GM18868 (cell line): ENCODE measurements at regions not wholly inside any gene's neighbourhood (a gene's known extent, or its start where the extent isn't known, plus 50 kb on each side); places are given as distances from the start of the nearest gene placed in this dataset.
"Not testable (repeated sequence)": the region's sequence is repeated elsewhere in the genome, so short reads cannot be mapped to it uniquely, and the experiment has no call there.

Source experiments
- ATAC-seq: cut with Tn5 transposase; IDR thresholded peaks from one replicate; pipeline ENCODE4 v1.9.1; 2021; ENCODE audit warnings: mild to moderate bottlenecking, moderate library complexity; ENCODE audit not compliant: unreplicated experiment

DNA sequence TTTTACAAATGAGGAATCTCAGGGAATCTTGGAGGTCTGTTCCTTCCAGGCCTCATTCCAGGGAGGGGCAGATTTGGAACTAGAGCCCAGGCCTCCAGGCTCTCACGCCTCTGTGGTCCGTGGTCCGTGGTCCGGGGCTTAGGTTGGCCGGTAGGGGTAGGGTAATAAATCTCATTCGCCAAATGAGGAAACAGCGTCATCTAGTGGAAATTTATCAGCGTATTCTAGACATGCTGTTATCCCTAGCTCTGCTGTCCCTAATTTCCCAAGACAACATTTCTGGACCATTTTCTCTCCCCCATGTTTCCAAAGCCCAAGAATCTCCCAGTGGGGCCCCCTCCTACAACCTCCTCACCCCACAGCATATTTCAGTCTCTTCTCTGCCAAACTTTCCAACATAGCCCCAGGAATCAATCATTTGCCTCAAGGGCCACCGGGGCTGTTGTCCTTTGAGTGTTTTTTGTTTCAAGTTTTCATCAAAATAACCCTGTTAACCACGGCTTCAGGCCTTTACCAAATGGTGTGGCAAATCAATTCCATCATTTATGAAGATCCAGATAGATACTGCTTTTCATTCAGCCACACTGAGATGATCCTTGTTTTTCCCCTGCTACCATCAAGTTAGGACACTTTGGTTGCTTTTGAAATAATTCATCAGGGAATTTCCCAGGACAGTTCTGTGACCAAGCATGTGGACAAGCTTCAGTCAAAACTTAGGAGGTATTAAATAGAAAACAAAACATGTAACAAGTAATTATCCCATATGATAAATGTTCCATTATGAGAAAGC, 126.8 kb downstream of the ALDH8A1 start:
- peak; percentile 77 for ATAC-seq

DNA sequence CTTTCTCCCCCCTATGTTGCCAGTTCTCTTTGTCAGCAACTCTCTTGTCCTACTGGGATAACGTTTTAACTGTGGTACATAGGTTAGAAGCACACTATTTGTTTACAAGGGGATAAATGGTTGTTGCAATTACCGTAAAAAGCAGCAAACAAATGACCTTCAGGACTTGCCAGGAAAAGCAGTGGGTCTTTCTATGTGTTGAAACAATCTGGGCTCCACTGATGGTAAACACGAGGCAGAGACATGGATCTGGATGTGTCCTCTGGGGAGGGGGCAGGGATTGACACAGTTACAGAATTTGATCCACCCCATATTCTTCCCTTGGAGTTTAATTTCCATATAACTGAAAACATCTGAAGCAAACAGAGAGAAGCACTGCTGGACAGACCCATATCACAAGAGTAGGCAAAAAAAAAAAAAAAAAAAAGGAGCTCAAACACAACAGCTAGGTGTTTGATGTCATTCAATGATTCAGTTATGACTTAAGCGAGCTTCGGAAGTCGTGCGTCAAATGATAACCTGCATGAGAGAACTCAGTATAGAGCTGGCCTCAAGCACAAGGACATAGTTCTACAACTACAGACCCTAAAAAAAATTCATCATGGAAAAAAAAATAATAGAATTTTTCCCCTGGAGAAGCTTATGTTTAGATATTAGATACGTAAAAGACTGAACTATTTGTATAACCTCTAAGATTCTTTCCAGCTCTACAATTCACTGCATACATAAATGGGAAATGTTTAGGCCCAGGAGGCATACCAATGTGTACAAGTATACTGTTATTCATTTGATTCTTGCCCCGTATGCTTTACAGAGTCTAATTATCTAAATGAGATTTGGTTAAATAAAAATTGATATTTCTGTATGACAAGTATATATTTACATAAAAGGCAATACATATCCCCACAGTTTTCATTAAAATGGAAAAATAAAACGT, 127.7 kb downstream of the ALDH8A1 start:
- no peak for ATAC-seq

DNA sequence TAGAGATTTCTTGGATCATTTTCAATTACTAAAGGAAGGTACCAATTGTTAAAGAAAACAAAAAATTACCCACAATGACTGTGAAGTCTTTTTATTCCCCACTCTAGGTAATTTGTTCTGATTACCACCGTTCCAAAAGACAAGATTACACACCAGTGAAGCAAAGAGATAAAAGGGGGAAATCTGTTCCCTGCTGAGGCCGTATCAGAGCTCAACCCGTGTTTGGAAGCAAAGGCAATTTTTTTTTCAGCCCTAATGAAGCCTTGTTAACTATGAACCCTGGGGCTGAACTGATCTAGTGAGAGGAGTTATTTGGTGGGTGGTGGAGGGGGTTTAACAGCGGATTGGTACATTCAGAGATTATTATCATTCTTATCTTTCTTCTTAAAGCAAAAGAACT, 128.5 kb downstream of the ALDH8A1 start:
- no peak for ATAC-seq

DNA sequence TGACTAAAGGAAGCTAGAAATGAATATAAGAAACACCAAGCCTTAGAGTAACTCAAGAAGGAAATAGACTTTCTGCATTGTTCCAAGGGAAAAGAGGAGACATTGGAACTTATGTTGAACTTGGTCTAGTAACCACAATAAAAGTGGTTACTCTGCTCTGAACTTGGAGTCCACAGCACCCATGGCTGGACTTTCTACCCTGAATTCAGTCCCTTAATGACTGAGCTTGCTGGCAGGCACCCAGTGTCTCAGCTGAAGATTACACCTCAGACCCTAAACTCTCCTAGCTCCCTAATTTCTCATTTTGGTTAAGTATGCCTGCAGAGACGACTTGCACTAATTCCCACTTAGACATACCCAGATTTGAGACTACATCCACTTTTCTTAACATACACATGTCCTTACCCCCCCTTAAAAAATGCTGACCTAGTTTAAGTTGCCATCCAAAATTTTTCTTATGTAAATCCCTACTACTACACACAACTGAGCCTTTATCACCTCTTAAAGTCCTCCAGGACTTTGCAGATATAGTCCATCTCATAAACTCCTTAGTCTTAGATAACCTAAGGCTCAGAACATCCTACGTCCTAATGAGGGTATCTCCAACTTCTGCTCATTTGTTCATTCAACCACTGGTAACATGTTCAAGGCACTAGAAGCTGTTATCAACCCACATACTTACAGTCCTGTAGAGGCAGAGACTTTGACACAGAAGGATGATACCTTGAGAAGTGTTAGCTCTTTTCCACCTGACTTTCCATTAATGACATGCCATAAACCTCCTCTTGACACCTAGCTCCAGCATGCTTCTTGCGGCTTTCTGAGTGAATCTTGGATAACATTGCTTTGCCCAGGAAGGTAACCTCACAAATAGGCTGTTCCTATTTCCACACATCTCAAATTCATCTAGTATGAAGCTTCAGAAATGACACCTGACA, 129.8 kb downstream of the ALDH8A1 start:
- no peak for ATAC-seq

DNA sequence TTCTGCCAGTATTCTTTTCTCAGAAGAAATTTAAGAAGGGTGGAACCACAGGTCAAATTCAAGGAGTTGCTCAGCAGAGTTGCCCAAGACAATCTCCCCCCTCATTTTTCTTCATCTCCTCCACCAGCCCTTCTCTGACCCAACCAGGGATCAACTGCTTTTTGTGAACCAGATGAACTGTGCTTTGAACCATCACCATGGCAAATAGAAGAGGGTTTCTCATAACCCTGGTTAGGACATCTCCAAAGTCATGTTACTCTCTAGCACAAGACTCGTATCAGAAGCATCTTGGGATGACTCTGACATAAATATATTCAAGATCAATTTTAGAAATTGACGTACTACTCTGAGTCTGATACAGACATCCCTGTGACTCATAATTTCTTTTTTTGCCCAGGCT, 130.7 kb downstream of the ALDH8A1 start:
- no peak for ATAC-seq

DNA sequence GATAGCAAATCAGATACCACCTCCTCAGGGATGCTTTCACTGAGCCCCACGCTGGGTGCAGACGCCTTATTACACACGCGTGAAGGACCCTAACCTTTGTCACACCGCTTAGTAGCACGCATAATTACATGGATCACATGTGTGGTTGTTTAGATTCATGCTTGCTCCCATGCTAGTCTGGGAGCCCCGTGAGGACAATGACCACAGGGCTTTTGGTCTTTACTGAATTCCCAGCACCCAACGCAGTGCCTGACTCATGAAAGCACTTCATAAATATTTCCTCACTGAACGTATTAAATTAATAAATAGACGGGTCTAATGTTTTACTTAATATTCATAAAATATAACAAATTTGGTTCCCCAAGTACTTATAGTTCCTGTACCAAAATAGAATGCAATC, 132.5 kb downstream of the ALDH8A1 start:
- no peak for ATAC-seq

DNA sequence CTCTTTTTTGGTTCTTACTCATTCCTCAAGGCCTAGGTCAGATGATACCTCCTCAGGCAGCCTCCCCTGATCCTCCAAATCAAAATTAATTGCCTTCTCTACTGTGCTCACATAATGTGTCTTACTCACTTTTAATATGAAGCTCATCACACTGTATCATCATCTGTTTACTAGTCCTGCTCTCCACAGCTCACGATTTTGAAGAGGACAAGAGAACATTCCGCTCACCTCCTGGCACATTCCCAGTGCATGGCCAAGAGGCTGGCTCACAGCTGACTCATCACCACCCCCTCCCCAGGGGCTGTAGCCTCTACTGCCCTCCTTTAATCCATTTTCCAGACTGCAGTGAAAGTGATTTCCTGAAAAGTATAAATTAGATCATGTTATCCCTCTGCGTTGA, 133.1 kb downstream of the ALDH8A1 start:
- no peak for ATAC-seq

DNA sequence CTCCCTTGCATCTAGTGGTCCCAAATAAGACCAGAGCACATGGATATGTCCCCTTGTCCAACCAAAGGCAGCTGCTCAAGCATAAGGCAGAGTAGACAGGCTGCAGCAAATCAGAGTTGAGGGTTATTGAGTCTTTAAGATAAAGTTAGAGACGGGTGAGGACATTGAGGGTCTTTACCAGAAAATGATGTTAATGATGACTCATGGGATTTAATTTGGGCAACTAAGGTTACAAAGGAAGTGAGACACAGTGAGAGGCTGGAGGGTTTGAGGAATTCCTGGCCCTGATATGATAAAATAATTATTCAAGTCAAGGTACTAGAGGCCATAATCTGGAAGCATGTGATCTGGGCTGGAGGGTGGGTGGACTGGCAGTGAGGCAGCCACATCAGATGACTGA, 133.6 kb downstream of the ALDH8A1 start:
- ATAC-seq, result no peak

DNA sequence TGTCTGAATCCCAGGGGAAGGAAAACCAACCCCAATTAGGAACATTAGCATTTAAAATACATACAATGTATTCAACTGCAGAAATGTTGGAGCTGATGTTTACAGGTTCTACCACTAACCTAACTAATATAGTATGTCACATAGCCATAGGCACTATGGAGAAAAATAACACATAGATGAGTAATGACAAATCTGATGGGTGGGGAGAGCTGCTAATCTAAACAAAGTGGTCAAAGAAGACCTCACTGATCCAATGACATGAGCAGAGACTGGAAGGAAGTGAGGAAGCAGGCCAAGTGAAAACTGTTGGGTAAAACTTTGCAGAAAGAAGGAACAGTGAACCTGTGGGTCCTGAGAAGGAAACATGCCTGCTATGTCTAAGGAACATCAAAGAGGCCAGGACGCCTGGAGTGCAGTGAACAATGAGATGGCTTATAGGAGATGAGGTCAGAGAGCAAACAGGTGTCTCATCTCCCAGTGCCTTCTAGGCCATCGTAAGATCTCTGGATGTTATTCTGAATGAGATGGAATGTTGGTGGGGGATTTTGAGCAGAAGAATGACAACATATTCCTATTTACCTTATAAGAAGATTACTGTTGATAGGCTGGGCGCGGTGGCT, 135.7 kb downstream of the ALDH8A1 start:
- ATAC-seq, result no peak

DNA sequence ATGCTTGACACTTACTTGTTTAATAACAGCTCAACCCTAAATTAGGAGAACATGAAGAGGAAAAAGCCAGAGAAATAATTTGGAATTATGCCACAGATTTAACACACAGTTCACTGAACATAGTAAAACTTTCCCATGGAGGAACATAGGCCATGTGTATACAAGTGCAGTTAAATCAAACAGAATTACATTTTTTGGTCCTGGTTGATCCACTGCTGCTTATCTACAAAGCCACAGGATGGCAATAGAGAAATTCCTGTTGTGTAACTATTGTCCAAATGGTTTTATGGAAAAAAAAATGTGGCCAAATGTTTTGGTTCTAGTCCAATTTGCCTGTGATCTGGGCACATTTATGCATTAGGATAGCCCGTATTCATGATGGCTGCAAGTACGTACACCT, 136.8 kb downstream of the ALDH8A1 start:
- no peak for ATAC-seq

DNA sequence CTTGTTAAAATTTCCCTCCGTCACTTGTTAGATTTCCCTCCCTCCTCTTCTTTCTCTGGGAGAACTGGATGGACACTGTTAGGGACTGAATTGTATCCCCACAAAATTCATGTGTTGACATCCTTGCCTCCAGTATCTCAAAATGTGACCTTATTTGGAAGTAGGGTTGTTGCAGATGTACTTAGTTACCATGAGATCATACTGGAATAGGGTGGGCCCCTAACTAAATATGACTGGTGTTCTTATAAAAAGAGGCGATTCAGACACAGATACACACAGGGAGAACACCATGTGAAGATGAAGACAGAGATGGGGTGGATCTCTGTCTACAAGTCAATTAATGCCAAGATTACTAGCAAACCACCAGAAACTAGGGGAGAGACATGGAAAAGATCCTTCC, 139.5 kb downstream of the ALDH8A1 start:
- ATAC-seq, result no peak

DNA sequence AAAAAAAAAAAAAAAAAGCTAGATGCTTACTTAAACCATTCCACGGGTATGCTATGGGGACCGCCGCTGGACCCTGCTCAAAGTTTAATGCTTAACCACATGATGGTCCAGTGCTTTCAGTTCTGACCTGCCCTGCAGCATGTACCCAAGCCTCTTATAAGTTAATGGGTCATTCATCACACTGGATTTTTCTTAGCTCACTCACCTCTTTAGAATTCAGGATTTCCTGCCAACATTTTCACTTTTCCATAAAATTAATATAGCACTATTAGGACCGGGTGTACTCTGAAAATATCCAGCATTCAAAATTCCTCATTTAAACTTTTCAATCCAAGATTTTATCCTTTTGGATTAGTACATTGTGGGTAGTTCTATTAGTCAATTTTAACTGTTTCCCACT, 140.8 kb downstream of the ALDH8A1 start:
- ATAC-seq, result no peak

DNA sequence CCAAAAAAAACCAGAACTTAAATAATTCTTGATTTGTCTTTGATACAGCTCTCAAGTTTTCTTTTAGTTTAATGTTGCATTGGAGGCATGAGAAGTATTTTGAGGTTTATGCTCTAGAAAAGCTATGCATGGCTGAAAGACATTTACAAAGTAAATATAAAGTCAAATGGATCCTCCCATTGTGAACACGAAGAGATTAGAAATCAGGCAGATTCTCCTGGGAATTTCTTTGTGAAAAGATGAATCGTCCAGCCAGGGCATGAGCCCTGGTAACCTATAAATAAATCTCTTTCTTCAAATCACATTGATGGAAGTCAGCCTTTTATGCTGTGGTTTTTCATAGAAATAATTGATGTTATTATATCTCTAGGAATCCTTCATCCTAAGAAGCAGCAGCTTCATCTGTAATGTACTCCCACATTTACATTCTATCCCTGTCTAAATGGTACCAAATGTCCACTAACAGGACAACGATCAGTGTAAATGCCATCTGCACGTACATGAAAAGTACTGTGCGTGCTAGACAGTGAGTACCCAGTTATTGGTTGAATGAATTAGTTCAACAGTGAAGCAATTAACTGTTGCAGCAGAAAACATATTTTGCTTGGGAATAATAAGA, 143.6 kb downstream of the ALDH8A1 start:
- ATAC-seq, result no peak

DNA sequence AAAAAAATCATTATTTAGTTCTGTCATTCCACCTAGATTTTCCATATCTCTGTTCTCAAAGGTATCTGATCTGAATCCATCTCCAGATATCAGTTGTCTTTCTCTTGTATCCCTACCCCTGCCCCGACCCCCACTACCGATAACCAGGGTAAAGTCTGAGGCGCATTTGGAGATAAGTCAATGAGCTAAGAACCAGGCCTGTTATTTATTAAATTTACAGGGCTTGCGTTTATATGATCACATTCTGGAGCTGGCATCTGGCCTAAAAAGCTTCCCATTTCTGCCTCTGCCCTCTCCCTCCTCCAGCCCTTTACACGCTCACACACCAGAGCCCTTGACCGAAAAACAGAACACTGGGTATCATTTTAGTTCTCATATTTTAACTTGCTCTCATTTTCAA, 144.7 kb downstream of the ALDH8A1 start:
- no peak for ATAC-seq

DNA sequence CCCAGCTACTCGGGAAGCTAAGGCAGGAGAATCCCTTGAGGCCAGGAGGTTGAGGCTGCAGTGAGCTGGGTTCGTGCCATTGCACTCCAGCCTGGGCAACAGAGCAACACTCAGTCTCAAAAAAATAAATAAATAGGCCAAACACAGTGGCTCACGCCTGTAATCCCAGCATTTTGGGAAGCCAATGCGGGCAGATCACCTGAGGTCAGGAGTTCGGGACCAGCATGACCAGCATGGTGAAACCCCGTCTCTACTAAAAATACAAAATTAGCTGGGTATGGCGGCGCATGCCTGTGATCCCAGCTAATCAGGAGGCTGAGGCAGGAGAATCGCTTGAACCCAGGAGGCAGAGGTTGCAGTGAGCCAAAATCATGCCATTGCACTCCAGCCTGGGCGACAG, 145.6 kb downstream of the ALDH8A1 start:
- ATAC-seq, result not testable (repeated sequence)

DNA sequence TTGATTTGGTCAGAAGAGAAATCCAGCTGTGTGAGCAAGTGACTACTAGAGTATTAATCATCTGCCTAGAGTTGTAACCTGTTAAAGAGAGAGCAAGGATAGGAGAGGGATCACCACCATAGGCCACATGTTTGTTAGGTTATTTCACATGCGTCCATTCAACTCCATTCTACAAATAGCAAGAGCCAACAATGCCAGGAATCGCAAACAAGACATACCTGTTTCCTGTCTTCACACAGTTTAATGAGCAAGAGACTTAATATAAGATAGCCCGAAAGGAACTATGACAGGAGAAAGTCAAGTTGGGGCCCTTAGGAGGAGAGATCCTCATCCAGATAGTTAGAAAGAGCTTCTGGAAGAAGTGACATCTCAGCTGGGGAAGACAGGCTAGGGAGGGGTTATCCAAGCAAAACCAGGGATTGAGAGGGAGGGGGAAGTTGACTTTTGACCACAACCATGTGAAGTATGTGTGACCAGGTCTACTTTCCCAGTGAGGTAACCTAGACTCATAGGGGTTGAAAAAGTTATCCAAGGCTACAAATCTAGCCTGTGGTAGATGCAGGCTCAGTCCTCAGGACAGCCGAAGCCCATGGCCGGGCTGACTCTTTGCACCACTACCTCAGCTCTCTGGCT, 147.4 kb downstream of the ALDH8A1 start:
- ATAC-seq, result no peak

DNA sequence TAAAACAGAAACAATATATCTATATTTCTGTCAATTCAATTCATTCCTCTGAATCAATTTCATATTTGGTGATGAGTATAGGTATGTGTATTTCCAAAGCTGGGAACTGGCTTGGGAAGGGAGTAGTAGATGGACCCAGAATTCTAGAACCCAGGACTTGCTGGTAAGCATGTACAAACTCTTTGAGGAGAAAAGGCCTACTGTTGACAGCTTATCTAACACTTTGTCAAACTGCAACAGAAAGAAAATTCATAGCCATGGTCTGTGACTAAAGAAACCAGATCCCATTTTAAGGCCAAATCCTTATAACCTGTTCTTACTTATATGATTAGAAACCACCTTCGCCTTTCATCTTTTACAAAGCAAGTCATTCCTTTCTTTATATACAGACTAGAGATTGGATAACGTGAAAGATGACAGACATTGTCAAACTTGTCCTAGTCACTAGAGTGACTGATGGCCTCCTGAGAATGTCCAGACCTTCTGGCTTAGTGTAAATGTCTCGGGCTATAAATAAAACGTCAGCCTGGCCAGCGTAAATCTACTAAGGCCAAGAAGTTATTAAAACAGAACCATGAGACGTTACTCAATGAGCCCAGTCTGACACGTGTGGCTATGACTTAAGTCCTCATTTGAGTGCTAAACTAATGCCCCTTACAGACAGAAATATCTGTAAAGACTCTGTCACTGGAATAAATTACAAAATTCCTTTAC, 152.3 kb downstream of the ALDH8A1 start:
- no peak for ATAC-seq

DNA sequence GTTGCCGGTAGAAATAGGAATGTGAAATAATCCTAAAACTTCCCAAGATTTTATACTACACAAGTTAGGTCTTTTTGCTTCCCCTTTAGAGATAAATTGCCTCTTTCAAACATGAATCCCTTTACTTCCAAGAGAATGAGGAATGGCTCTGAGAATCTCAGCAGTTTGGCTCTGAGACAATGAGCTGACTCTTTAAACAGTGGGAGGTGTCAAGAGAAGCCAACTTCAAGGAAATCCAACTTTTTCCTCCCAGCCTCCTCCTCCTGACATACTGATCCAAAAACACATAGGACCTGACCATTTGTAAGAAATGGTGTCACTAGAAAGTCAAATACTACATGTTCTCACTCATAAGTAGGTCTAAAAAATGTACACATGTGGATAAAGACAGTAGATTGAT, 154.2 kb downstream of the ALDH8A1 start:
- ATAC-seq, result no peak

DNA sequence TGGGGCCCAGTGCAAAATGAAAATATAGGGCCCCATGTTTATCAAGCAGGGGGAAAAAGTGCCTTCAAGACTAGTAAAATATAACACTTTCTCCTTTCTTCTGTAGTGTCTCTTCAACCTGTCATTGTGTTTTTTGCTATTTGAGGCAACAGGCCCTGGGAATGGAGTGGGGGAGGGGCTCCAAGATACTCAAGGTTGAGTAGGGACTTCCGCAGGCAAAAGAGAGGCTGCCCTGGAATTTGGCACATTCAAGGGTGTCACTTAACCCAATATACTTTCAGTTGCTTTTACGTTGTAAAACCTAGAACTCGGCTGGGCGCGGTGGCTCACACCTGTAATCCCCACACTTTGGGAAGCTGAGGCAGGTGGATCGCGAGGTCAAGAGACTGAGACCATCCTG, 154.9 kb downstream of the ALDH8A1 start:
- ATAC-seq, result no peak
